A673 (cell line): ENCODE measurements at regions not wholly inside any gene's neighbourhood (a gene's known extent, or its start where the extent isn't known, plus 50 kb on each side); places are given as distances from the start of the nearest gene placed in this dataset.

Source experiments
- BruUV-seq: library from RNA; stranded (reverse); fragments of 400-500 nt; replicated peaks from 2 replicates; lab custom pipeline; 2021; lab: Mats Ljungman, UMichigan
- CTCF ChIA-PET: fragments of 300-600 bp; sonication (Branson Sonifier 250); formaldehyde crosslinking; loops from one replicate; lab custom pipeline; 2022; ENCODE audit warnings: antibody characterized with exemption; lab: Charles Lee
- POLR2A ChIA-PET: fragments of 300-600 bp; sonication (Branson Sonifier 250); formaldehyde crosslinking; loops from one replicate; lab custom pipeline; 2022; ENCODE audit warnings: antibody characterized with exemption; ENCODE audit not compliant: low non-redundant PET; lab: Charles Lee
- DNase-seq: peaks from one replicate; pipeline ENCODE4 v3.0.0-alpha.2; 2015; ENCODE audit warnings: low spot score
- H3K27ac ChIP-seq: fragments of 200-600 bp; sonication (generic); 2 replicates; pipeline ENCODE4 v1.5.1; 2016; ENCODE audit warnings: mixed run types, low read depth, mild to moderate bottlenecking, mixed read lengths, antibody characterized with exemption, low read length; ENCODE audit not compliant: poor library complexity, severe bottlenecking
- H3K27me3 ChIP-seq: fragments of 200-600 bp; sonication (generic); replicated peaks from 2 replicates; pipeline ENCODE4 v1.6.1; 2017; ENCODE audit warnings: mixed run types, low read depth, mild to moderate bottlenecking, mixed read lengths, antibody characterized with exemption, low read length; ENCODE audit not compliant: insufficient read depth, poor library complexity
- H3K36me3 ChIP-seq: fragments of 200-600 bp; sonication (generic); 2 replicates; pipeline ENCODE4 v1.6.1; 2016; ENCODE audit warnings: mixed run types, mild to moderate bottlenecking, mixed read lengths, antibody characterized with exemption, low read length; ENCODE audit not compliant: insufficient read depth, poor library complexity, severe bottlenecking
- H3K4me1 ChIP-seq: fragments of 200-600 bp; sonication (generic); 2 replicates; pipeline ENCODE4 v1.6.1; 2017; ENCODE audit warnings: mixed run types, mild to moderate bottlenecking, mixed read lengths, antibody characterized with exemption, low read length; ENCODE audit not compliant: insufficient read depth, poor library complexity, severe bottlenecking
- H3K4me3 ChIP-seq: fragments of 200-600 bp; sonication (generic); 2 replicates; pipeline ENCODE4 v1.5.1; 2016; ENCODE audit warnings: low read depth, mixed run types, mild to moderate bottlenecking, mixed read lengths, low read length; ENCODE audit not compliant: poor library complexity, severe bottlenecking
- H3K9me3 ChIP-seq: fragments of 200-600 bp; sonication (generic); 2 replicates; pipeline ENCODE4 v1.6.1; 2016; ENCODE audit warnings: mixed run types, low read depth, mild to moderate bottlenecking, mixed read lengths, antibody characterized with exemption, low read length; ENCODE audit not compliant: poor library complexity, severe bottlenecking
- EZH2 ChIP-seq: fragments of 200-600 bp; sonication (generic); IDR thresholded peaks from 2 replicates; pipeline ENCODE4 v1.6.1; 2017; ENCODE audit warnings: borderline replicate concordance, low read depth, mild to moderate bottlenecking, mixed read lengths, antibody characterized with exemption, low read length; ENCODE audit not compliant: poor library complexity, severe bottlenecking
- intact Hi-C: fragments of 100-400 bp; cut with micrococcal nuclease; formaldehyde crosslinking; loops from one replicate; pipeline ENCODE4 v1.10.0; 2022; ENCODE audit not compliant: unreplicated experiment
- TF ChIP-seq, protein P1 (sequence below): fragments of 300-800, 200-600 bp; sonication (generic); conservative IDR thresholded peaks from 2 replicates; pipeline ENCODE4 v1.5.1; 2017; ENCODE audit warnings: low read depth, mild to moderate bottlenecking, antibody characterized with exemption, low read length, moderate library complexity, mixed read lengths

DNA sequence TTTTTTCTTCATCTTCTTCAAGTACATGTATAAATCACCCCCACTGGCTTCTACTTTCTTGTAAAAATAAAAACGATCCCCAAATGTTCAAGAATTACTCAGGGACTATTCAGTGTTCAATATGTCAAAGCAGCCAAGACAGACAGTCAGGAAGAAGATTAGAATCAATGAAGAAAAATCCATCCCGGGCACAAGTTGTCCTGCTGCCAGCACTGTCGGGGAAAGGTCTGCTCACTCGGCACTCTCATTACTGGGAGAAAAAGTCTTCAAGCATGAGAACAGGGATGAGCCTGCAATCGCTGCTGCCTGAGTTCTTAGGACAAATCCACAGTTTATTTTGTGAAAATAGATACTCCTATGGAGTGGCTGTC, 482.8 kb upstream of the KLHL29 start:
- Histone ChIP-seq H3K9me3 (no peaks in the 10 kb centered on the region), H3K4me1 (no peaks in the 10 kb centered on the region), H3K27ac (no peak overlapping the region), H3K27me3 (peaks cover 21% of the 10 kb centered on the region), H3K36me3 (no peaks in the 10 kb centered on the region), H3K4me3 (no peak overlapping the region)
- intact Hi-C loops, result no loop called here
- DNase-seq, result no peak
- CTCF ChIA-PET, result no interaction called here
- TF ChIP-seq EZH2, result no peak
- TF ChIP-seq, protein P1, sequence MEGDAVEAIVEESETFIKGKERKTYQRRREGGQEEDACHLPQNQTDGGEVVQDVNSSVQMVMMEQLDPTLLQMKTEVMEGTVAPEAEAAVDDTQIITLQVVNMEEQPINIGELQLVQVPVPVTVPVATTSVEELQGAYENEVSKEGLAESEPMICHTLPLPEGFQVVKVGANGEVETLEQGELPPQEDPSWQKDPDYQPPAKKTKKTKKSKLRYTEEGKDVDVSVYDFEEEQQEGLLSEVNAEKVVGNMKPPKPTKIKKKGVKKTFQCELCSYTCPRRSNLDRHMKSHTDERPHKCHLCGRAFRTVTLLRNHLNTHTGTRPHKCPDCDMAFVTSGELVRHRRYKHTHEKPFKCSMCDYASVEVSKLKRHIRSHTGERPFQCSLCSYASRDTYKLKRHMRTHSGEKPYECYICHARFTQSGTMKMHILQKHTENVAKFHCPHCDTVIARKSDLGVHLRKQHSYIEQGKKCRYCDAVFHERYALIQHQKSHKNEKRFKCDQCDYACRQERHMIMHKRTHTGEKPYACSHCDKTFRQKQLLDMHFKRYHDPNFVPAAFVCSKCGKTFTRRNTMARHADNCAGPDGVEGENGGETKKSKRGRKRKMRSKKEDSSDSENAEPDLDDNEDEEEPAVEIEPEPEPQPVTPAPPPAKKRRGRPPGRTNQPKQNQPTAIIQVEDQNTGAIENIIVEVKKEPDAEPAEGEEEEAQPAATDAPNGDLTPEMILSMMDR, result no peak
- no TSS peak for BruUV-seq
- POLR2A ChIA-PET, result no interaction called here

DNA sequence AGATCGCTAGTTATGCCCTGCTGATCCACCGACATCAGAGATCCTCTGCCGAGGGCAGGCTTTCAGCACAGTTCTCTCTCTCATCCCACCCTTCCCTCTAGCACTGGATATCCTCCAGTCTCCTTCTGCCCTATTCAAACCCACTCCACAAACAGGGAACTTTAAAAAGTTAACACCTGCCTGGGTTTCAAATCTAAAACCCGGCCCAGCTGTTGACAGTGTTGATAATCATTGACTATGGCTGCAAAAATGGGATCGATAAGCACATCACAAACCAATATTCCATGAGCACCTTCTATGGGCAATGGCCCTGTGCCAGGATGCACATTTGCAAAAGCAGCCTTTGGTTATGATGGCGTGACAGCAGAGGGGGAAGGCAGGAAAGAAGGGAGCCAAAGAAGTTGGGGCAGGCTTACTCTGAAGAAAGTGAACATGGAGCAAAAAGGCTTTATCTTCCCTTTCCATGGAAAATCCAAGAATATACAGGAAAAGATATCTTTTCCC, 482.3 kb upstream of the KLHL29 start:
- Histone ChIP-seq H3K27me3 (peaks cover 25% of the 10 kb centered on the region), H3K4me3 (no peak overlapping the region), H3K4me1 (no peaks in the 10 kb centered on the region), H3K9me3 (no peaks in the 10 kb centered on the region), H3K36me3 (no peaks in the 10 kb centered on the region), H3K27ac (no peak overlapping the region)
- DNase-seq, result no peak
- no peak for TF ChIP-seq EZH2
- TF ChIP-seq, protein P1, result no peak
- ChIA-PET CTCF (no interaction called here), POLR2A (no interaction called here)
- no TSS peak for BruUV-seq
- intact Hi-C loops, result no loop called here

DNA sequence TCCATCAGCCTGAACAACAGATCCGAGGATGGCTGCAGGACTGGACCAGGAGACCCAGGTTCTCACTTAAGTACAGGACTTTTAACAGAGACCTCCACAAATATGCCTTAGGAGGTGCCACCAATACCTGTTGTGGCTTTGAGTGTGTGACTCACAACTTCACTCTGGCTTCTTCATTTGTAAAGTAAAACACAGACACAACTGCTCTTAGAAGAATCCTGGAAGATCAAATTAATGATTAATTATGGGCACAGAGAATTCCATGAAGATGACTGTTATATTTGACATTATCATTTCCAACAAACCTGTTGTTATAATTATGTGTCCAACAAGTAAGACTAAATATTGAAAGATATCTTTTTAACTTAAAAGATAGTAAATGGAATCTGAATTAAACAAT, 481.4 kb upstream of the KLHL29 start:
- ChIA-PET POLR2A (no interaction called here), CTCF (no interaction called here)
- BruUV-seq, result no TSS peak
- H3K4me1 ChIP-seq, result no peaks in the 10 kb centered on the region
- no peak overlapping the region for H3K27ac ChIP-seq
- no peak for TF ChIP-seq EZH2
- TF ChIP-seq, protein P1, result no peak
- DNase-seq, result no peak
- peaks cover 27% of the 10 kb centered on the region for H3K27me3 ChIP-seq
- intact Hi-C loops, result no loop called here
- no peaks in the 10 kb centered on the region for H3K9me3 ChIP-seq
- H3K36me3 ChIP-seq, result no peaks in the 10 kb centered on the region
- no peak overlapping the region for H3K4me3 ChIP-seq
